Stimulated activated naive CD8-positive, alpha-beta T cell treated with anti-CD3 and anti-CD28 coated beads, Interleukin-15, Interleukin-2, amounts not matched to agents 100 U/mL and 50 U/mL, for 24 hours (primary cell): ENCODE measurements at regions not wholly inside any gene's neighbourhood (a gene's known extent, or its start where the extent isn't known, plus 50 kb on each side); places are given as distances from the start of the nearest gene placed in this dataset.

Source experiments
- ATAC-seq: fragments of 150-1000 bp; cut with Tn5 transposase; one replicate; pipeline ENCODE4 v1.10.0; 2021
- DNase-seq: peaks from one replicate; pipeline ENCODE4 v3.0.0; 2021

DNA sequence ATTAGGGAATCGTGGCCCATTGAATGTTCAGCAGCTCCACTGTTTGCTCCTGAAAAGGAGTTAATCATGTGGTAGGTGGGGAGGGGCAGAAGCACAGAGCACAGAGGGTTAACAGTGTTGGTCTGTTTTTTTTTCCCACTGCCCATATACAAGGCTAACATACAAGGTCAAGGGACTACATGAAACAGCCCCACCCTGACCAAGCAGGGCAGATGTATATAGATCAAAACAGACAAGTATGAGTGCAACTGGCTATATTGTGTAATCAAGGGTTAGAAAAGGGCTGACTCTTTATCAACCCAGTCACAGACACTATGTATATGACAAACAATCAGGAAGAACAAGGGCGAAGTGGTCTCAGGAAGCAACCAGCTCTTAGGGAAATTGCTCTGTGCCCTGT is 186.6 kb upstream of the CDH11 start:
- DNase-seq, result no peak
- no peak for ATAC-seq

DNA sequence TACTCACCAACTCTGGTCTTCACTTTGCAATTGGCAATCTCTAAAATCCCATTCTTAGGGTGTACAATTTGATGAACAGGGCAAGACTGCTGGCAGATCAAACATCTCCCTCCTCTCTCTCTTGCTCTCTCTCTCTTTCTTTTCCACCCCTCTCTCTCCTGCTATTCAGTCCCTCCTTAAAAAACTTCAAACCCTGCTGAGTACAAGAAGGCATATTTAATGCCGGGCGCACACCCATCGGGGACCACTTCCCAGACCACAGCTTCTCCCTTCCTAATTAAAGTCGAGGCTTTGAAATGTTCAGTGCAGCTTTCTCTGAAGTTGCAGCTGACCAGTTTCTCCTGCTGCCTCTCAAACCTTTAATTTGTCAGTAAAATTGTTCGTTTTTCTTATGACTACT is 185.4 kb upstream of the CDH11 start:
- ATAC-seq, result no peak
- no peak for DNase-seq

DNA sequence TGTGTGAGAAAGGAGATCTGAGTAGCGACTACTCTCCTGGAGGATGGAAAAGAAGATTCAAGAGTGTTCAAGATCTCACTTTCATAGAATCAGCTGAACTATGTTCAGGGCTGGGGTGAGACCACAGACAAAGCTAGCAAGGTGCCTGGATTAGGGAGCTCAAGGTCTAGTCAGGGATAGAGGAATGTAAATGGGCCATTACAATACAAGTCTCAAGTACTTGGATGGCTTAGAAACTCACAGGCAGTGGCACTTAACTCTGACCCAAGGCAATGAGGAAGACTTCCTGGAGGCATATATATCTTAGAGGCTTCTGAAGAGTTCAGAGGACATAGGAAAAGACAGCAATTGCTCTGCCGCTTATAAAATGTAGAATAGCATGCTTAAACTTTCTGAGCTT is 184.9 kb upstream of the CDH11 start:
- no peak for ATAC-seq

GRCh38 chr16:65306300-65306699 is 184.4 kb upstream of the CDH11 start:
- DNase-seq (no peak), ATAC-seq (no peak)

More for the DNA sequence above, 184.9 kb upstream of the CDH11 start:
- no peak for DNase-seq

DNA sequence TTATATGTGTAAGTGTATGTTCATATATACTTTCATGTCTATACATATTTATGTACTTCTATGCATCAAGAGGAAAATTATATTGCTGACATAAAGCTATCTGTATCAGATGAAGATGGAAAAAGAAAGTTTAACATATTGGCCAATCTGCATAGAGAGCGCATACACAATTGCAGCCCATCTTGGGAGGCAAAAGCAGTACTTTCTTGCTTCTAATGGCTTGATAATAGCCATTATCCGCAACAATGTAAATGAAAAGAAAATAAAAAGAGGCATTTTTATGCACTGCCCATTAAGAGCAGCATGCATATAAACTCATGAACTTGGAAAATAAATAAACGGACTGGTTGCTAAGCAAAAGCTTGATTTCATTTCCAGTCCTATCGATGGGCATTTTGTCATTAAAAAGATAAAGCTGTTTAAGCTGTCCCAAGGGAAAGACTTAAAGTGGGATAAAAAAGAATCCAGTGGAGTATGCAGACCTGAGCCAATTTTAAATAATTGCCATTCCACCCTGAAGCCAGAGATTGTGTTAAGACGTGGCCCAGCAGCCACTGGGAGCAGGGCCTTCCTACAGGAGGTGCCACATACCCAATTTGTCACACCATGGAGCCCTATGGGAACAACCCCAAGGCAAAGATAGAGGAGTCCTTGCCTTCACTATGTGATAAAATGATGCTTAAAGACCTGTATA is 183.6 kb upstream of the CDH11 start:
- DNase-seq (no peak), ATAC-seq (no peak)

- no peak for ATAC-seq
- no peak for DNase-seq
These were observed 179.2 kb upstream of the CDH11 start for GRCh38 chr16:65301029-65301428.

GRCh38 chr16:65297453-65297852 is 175.6 kb upstream of the CDH11 start:
- no peak for DNase-seq
- no peak for ATAC-seq

- ATAC-seq, result no peak
- no peak for DNase-seq
These were observed 173.7 kb upstream of the CDH11 start for GRCh38 chr16:65295527-65295926.

- no peak for ATAC-seq
- DNase-seq, result no peak
These were observed 172.8 kb upstream of the CDH11 start for GRCh38 chr16:65294708-65295107.

DNA sequence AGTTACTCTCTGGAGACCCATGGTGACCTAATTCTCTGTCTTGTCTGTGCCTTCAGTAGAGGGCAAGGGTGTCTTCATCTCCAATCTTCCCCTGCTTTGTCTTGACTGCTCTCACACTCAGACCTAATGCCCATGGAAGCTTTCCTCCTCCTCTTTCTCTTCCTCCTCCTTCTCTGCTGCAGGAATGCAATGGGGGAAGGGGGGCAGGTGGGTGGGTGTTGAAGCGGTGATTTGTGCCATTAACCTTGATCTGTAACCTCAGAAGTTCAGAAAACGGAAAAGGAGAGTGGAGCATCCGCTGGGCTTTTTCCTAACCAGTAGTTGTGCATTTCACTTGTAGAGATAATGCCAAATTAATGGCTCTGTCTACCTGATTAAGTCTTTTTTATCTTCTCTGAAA is 172.3 kb upstream of the CDH11 start:
- ATAC-seq, result no peak
- no peak for DNase-seq

DNA sequence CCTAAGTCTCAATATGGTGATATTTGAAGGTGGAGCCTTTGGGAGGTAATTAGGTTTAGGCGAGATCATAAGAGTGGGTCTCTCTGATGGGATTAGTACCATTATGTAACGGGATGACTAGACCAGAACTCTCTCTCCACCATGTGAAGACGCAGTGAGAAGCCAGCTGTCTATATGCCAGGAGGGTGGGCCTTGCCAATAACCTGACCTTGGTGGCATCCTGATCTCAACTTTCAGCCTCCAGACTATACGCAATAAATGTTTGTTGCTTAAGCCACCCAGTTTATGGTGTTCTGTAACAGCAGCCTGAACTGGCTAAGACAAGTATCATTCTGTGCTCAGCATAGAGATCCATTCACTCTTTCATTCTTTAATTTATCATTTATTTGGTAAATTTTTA is 167.2 kb upstream of the CDH11 start:
- ATAC-seq (no peak), DNase-seq (no peak)

DNA sequence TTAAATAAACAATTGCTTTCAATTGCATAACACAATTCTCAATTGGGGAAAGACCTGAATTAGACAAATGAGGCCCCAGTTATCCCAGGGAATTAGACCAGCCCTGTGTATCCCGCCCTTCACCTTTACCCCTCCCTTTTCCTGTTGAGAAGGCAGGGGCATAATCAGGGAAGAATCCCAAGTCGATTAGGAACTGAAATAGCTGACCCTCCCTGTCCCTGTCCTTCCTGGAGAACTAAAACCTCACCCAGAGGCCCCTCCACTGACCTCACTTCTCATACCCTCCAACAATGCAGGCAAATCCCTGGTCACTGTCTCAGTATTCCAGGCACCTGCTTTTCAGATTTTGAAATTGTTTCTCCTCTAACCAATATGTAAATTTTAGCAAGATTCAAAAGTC is 165.4 kb upstream of the CDH11 start:
- no peak for DNase-seq
- ATAC-seq, result no peak

DNA sequence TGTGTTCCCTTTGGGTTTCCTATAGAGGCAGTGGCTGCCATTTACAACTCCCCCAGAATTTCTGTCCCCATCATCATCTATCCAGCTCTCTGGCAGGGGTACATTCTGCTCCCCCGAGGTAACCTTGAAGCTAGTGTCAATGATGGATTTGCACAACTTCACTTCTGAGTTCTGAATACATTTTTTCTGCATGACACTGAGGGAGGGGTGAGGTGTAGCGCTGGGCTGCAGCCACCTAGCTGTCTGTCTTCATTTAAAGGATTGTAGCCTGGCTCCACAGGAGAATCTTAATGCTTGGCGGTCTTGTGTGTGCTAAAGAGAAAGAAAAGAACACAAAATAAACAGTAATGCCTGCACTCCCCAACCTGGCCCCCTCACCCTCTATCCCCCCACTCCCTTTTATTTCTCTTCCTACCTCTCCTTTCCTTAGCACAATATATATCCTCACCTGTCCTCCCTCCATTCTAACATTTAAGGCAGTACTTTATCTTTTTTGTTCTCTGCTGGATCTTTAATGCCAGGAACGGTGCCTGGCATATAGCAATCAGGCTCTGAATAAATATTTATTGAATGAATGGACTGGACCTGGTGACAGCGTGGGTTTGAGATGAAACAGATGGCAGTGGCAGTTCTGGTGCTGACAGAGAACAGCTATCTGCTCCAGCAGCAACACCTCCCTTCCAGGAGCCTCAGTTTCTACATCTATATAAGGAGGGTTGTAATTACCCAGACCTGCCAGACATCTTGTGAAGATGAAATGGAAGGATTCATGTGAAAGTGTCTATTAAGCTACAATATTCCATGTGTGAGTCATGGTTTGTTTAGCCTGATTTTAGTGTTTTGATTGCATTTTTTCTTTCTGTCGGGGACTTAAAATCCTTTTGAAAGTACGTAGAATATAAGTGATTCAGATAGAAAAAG is 163.5 kb upstream of the CDH11 start:
- DNase-seq, result no peak
- ATAC-seq, result no peak

GRCh38 chr16:65284626-65285025 is 162.8 kb upstream of the CDH11 start:
- ATAC-seq, result no peak
- DNase-seq, result no peak

GRCh38 chr16:65283181-65283651 is 161.4 kb upstream of the CDH11 start:
- no peak for DNase-seq
- no peak for ATAC-seq

GRCh38 chr16:65281586-65281985 is 159.7 kb upstream of the CDH11 start:
- ATAC-seq (no peak), DNase-seq (no peak)

GRCh38 chr16:65280845-65281512 is 159.1 kb upstream of the CDH11 start:
- ATAC-seq (no peak), DNase-seq (no peak)

DNA sequence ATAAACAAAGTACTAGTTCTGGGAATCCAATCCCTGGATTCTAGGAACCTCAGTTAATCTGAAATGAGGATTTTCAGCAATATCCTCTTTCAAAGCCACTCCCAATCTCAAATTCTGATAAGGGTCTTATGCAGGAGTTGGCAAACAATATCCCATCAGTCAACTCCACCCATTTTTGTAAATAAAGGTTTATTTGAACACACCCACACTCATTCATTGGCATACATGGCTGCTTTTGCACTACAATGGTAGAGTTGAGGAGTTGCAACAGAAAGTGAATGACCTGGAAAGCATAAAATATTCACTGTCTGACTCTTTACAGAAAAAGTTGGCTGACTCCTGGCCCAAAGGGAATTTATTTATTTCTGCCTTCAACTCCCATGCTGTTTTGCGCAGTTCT is 157.7 kb upstream of the CDH11 start:
- no peak for DNase-seq
- no peak for ATAC-seq

DNA sequence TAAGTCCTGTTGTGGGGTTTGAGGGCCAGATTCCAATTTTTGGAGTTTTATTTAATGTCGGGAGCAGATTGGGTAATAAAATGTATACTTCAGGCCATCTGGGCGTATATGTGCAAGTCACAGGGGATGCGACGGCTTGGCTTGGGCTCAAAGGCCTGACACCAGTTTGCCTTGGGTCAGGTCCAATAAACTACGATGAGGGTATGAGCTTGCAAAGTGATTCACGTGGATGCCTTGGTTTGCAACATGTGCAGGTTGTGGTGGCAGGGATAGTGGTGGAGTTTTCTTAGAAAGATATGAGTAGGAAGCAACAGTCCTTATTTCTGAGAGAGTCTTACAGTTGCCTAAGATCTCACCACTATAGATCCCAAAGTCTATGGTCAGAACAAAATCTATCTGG is 157.0 kb upstream of the CDH11 start:
- ATAC-seq (no peak), DNase-seq (no peak)

- DNase-seq, result no peak
These were observed 152.7 kb upstream of the CDH11 start for GRCh38 chr16:65274566-65274965.

DNA sequence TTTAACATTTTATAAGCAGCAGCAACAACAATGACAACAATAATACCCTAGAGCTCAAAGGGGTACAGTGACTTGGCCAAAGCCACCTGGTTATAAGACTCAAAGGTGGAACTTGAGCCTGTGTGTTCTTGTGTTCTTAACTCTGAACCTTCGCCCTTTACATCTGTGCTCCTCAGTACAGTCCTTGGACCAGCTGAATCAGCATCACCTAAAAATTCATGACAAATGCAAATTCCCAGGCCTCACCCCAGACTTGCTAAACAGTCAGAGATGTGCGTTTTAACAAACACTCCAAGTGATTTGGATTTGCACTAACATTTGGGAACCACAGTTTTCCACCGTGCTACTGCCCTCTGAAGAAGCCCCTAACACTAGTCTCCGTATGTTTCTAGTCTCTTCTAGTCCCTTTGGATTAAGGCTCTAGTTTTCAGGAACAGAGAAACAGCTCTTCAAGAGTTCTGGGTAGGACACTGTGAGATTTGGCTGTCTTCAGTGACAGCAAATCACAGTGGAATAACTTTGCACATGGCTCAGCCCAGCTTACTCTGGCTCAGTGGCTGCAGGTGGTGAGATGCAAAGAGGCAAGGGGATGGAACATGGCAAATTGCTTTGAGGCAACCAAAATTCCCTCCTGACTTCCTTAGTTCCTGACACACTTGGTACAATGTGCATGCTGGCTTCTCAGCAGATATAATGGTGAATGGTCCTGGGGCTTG is 151.0 kb upstream of the CDH11 start:
- DNase-seq, result no peak
- no peak for ATAC-seq

More at GRCh38 chr16:65274566-65274965, 152.7 kb upstream of the CDH11 start:
- no peak for ATAC-seq

GRCh38 chr16:65271996-65272395 is 150.1 kb upstream of the CDH11 start:
- no peak for ATAC-seq
- no peak for DNase-seq
